Uterus (tissue), 3 donors: ENCODE measurements at regions not wholly inside any gene's neighbourhood (a gene's known extent, or its start where the extent isn't known, plus 50 kb on each side); places are given as distances from the start of the nearest gene placed in this dataset.
"Not testable (repeated sequence)": the region's sequence is repeated elsewhere in the genome, so short reads cannot be mapped to it uniquely, and the experiment has no call there.

Source experiments
- DNase-seq, 2 donors: peaks; one replicate each; pipeline ENCODE4 v3.0.0-alpha.2; 2019 to 2020
- H3K27ac ChIP-seq, 2 donors: fragments of 200-600 bp; sonication (generic); 1 replicate in 1 of 2; 2 replicates in 1 of 2; pipeline ENCODE4 v1.5.1; 2016 to 2018
- H3K27me3 ChIP-seq, 2 donors: fragments of 200-600 bp; sonication (generic); one replicate each; pipeline ENCODE4 v1.5.1; 2018 to 2019; ENCODE audit warnings: control low read depth in 1 of 2
- H3K36me3 ChIP-seq, 2 donors: fragments of 200-600 bp; sonication (generic); one replicate each; pipeline ENCODE4 v1.5.1; 2019; ENCODE audit warnings: control low read depth in 1 of 2
- H3K4me1 ChIP-seq, 2 donors: fragments of 200-600 bp; sonication (generic); one replicate each; pipeline ENCODE4 v1.5.1; 2018 to 2019; ENCODE audit warnings: control low read depth in 1 of 2
- H3K4me3 ChIP-seq, 2 donors: fragments of 200-600 bp; sonication (generic); 1 replicate in 1 of 2; 2 replicates in 1 of 2; pipeline ENCODE4 v1.5.1; 2018 to 2019; ENCODE audit warnings: mild to moderate bottlenecking in 1 of 2
- H3K9me3 ChIP-seq, 2 donors: fragments of 200-600 bp; sonication (generic); one replicate each; pipeline ENCODE4 v1.5.1; 2019; ENCODE audit warnings: control low read depth in 1 of 2
- intact Hi-C: fragments of 100-400 bp; cut with DNase I; formaldehyde crosslinking; loops from one replicate; pipeline ENCODE4 v1.15.1; 2023; ENCODE audit warnings: low total_unique reads
- donor health status: DM: yes; HTN: yes; CAD: no.

DNA sequence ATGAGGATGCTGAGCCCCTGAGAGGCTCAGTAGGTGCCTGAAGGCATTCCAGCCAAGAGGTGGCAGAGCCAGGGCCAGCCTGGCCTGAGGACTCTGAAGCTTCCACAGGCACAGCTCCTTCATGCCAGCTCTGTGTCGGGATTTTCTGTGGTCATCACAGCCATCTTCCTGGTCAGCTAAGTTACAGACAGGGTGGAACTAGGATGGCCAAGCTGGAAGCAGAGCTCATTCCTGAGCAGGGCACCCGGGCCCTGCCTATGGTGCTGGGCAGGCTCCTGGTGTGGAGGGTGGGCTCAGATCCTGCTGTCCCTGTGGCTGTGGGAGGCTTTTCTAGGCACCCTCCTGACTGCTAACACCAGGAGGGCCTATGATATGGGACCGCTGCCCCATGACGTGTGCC, 2882.3 kb downstream of the RPIA start:
- H3K9me3 ChIP-seq, DNase-seq, H3K27me3 ChIP-seq, intact Hi-C loops, H3K4me3 ChIP-seq, H3K27ac ChIP-seq, H3K4me1 ChIP-seq, H3K36me3 ChIP-seq: not testable (repeated sequence)

DNA sequence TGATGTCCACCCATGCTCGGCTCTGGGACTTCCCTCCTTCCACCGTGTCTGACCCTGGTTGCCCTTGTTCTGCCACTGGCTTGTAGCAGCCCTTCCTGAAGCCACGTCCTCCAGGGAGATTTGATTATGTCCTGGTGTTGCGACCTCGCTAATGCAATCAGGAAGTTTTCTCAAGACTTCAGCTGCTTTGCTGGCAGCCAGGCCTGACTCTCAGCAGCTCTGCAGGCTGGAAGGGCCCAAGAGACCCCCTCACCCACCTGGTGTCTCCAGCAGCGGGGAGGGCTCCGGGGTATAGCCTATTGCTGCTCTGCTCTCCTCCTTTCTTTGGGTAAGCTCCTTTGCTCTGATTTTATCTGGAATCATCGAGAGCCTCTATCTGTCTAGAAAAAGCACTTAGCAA, 2882.8 kb downstream of the RPIA start:
- DNase-seq, H3K27me3 ChIP-seq, H3K9me3 ChIP-seq, H3K27ac ChIP-seq, H3K4me3 ChIP-seq, H3K36me3 ChIP-seq, H3K4me1 ChIP-seq, intact Hi-C loops: not testable (repeated sequence)

DNA sequence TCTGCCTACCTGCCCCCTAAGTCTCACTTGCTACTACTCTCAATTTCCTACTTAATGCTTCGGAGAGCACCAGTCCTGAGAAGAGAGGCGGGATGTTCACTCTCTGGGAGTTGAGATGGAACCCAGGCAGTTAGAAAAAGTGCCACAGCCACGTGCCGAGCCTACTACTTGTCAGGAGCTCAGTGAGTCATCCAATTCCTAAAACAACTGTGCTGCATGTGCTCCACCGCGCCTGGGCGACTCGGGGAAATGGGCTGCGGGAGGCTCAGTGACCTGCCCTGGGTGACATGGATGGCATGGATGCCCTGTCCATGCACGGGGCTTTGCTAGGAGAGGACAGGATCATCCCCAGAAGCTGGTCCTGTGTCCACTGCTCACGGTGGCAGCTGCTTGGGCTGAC, 2884.2 kb downstream of the RPIA start:
- H3K27ac ChIP-seq, H3K4me3 ChIP-seq, DNase-seq, H3K9me3 ChIP-seq, H3K4me1 ChIP-seq, H3K27me3 ChIP-seq, H3K36me3 ChIP-seq, intact Hi-C loops: not testable (repeated sequence)

DNA sequence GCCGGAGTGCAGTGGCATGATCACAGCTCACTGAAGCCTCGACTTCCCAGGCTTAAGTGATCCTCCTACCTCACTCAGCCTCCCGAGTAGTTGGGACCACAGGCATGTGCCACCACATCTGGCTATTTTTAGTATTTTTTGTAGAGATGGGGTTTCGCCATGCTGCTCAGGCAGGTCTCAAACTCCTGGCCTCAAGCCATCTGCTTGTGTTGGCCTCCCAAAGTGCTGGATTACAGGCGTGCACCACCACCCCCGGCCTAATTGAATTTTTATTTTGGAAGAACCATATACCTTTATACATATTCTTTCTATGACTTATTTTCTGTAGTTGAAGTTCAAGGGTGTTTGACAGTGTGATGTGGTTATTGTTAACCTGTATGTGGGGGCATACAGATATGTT, 2885.9 kb downstream of the RPIA start:
- intact Hi-C loops, H3K4me3 ChIP-seq, H3K9me3 ChIP-seq, H3K4me1 ChIP-seq, H3K27me3 ChIP-seq, DNase-seq, H3K36me3 ChIP-seq, H3K27ac ChIP-seq: not testable (repeated sequence)

DNA sequence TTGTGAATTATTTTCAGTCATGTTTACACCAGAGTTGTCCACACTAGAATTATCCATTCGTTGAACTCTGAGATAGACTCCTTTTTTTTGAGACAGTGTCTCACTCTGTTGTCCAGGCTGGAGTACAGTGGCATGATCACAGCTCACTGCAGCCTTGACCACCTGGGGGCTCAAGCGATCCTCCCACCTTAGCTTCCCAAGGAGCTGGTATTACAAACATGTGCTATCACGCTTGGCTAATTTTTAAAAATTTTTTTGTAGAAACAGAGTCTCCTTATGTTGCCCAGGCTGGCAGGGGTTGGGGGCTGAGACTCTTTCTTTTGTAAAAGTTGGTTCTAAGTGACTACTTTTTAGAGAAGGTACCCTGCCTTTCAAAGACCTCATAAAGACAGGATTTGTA, 2887.2 kb downstream of the RPIA start:
- DNase-seq, H3K4me1 ChIP-seq, H3K4me3 ChIP-seq, H3K27ac ChIP-seq, H3K27me3 ChIP-seq, H3K36me3 ChIP-seq, intact Hi-C loops, H3K9me3 ChIP-seq: not testable (repeated sequence)

DNA sequence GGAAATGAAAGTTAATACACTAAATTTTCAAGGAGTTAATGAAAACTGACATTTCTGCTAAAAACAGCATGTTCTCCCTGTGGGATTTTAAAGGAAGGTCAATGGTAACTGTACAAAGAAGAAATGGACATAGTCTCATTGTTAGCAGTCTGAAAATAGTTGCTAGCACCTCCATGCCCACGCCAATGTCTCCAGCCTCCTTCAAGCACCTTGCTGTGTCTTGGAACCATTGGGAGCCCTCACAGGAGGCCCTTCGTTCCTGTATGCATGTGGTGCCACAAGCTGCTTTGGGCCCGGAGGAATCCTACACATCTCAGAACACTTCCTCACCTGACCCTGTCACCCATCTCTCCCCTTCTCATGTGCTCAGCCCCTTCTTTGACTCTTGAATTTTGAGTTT, 2888.1 kb downstream of the RPIA start:
- H3K27ac ChIP-seq, H3K27me3 ChIP-seq, H3K4me1 ChIP-seq, H3K36me3 ChIP-seq, H3K9me3 ChIP-seq, DNase-seq, intact Hi-C loops, H3K4me3 ChIP-seq: not testable (repeated sequence)

DNA sequence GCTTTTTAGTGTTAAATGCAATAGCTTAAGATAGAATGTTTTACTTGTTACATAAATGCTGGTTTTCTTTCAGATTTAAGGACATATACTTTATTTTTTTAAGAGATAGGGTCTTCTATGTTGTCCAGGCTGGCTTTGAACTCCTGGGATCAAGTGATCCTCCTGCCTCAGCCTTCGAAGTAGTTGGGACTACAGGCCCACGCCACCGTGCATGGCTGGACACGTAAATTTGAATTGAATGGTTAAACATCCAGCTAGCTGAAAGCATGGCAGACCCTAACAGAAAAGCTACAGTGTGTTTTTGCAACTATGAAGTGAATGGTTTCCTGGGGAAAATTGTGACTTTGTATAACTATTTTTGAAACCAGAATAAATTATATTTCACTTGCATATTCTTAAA, 2888.6 kb downstream of the RPIA start:
- H3K4me1 ChIP-seq, intact Hi-C loops, H3K36me3 ChIP-seq, H3K27me3 ChIP-seq, H3K4me3 ChIP-seq, H3K9me3 ChIP-seq, H3K27ac ChIP-seq, DNase-seq: not testable (repeated sequence)

DNA sequence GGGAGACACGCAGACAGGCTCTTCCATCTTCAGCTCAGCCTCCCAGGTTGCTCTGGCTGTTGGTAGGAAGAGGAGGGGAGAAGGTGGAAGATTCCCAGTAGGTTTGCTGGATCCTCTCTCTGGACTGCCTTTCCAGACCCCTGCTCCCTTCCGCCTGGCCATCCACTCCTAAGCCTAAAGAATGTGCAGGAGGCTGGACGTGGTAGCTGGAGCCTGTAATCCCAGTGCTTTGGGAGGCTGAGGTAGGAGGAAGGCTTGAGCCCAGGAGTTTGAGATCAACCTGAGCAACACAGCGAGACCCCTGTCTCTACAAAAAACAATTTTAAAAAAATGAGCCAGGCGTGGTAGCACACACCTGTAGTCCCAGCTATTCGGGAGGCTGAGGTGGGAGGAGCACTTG, 2895.6 kb downstream of the RPIA start:
- not testable (repeated sequence) for H3K27me3 ChIP-seq

DNA sequence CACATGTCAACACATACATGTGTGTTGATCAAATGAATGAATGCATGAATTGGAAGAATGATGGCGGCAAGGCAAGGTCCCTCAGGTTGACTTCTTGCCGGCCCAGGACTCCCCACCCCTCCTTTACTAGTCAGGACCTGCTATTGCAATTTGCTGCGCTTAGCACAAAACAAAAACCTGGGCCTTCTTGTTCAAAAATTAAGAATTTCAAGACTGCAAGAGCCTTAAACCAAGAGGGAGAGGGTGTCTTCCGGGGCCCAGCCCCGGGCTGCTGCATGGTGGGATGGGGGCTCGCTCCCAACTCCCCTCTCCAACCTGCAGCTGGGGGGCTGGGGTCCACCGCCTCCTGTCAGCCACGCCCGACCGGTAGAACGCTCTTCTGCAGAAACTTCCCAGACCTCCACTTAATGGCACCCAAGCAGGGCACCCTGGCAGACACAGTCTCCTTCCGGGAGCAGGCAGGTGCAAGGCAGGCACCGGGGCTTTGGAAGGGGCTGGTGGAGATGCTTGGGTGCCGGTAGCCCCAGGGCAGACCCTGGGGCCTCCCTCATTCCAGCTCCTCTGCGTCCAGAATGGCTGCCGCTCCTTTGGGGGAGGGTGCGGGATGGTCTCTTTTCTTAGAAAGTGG, 2896.5 kb downstream of the RPIA start:
- H3K27ac ChIP-seq, DNase-seq, intact Hi-C loops, H3K4me1 ChIP-seq, H3K9me3 ChIP-seq, H3K4me3 ChIP-seq, H3K36me3 ChIP-seq, H3K27me3 ChIP-seq: not testable (repeated sequence)

More for the DNA sequence above, 2895.6 kb downstream of the RPIA start:
- H3K4me1 ChIP-seq, DNase-seq, H3K9me3 ChIP-seq, H3K4me3 ChIP-seq, H3K36me3 ChIP-seq, H3K27ac ChIP-seq, intact Hi-C loops: not testable (repeated sequence)

DNA sequence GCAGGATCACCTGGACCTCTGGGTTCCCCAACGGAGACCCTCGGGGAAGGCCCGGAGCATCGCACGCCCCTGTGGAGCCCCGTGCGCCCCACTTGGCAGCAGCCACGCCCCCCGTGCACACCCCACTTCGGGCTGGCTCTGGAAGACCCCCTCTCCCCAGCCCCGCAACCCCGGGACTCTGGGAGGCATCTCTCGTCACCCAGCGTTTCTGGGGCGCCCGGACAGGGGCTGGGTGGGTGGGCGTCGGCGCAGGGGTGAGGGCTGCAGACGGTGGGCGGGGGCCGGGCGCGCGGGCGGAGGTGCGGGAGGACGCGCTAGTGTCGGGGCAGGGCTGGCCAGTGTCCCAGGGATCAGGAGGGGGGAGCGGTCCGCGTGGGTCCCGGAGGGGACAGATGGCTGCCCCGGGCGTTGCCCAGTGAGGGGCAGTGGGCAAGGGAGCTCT, 2897.3 kb downstream of the RPIA start:
- DNase-seq, intact Hi-C loops, H3K4me3 ChIP-seq, H3K4me1 ChIP-seq, H3K36me3 ChIP-seq, H3K27me3 ChIP-seq, H3K27ac ChIP-seq, H3K9me3 ChIP-seq: not testable (repeated sequence)

DNA sequence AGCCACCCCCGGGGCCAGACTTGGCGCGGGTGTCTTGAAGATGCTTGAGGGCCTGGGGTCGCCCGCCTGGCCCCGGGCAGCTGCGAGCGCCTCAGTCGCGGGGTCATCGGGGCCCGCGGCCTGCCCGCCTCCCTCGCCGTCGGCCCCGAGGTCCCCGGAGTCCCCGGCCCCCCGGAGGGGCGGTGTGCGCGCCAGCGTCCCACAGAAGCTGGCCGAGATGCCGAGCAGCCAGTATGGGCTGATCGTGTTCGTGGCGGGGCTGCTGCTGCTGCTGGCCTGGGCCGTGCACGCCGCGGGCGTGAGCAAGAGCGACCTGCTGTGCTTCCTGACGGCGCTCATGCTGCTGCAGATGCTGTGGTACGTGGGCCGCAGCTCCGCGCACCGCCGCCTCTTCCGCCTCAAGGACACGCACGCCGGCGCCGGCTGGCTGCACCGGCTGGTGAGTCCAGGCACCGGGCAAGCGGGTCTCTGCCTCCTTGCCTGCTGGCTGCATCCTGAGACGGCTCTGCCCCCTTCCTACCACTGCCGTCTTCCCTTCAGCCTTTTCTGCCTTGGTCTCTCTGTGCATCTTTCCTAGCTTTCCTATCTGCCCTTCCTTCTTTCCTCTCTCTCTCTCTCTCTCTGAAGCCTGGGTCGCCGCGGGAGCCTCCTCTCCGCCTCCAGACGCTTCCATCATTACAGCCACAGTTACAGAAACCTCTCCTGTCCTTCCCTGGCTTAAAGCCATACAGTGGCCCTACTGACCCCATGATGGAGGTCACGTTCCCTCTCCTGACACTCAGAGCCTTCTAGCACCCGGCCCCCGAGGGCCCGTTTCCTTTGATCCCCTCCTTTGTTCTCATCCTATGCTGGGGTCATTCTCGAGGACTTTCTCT, 2898.2 kb downstream of the RPIA start:
- H3K4me3 ChIP-seq, H3K27me3 ChIP-seq, H3K36me3 ChIP-seq, H3K9me3 ChIP-seq, H3K4me1 ChIP-seq, intact Hi-C loops, DNase-seq, H3K27ac ChIP-seq: not testable (repeated sequence)

DNA sequence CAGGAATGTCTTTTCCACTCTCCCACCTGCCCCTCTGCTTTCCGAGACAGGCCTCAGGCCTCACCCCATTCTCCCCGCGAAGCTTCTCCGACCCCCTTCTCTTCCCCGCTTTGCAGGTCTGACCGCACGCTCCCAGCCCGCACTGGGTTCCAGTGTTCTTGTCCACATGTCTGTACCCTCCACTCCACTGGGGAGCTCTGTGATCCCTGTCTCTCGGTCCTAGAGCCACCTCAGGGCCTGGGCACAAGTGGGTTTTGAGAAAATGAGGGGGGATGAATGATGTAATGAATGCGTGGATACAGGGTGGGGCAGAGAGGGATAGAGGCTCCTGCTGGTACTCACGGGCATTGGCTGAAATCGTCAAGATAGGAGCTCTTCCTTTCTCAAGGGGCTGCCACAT, 2898.9 kb downstream of the RPIA start:
- H3K4me3 ChIP-seq, H3K9me3 ChIP-seq, H3K27ac ChIP-seq, intact Hi-C loops, DNase-seq, H3K27me3 ChIP-seq, H3K36me3 ChIP-seq, H3K4me1 ChIP-seq: not testable (repeated sequence)

DNA sequence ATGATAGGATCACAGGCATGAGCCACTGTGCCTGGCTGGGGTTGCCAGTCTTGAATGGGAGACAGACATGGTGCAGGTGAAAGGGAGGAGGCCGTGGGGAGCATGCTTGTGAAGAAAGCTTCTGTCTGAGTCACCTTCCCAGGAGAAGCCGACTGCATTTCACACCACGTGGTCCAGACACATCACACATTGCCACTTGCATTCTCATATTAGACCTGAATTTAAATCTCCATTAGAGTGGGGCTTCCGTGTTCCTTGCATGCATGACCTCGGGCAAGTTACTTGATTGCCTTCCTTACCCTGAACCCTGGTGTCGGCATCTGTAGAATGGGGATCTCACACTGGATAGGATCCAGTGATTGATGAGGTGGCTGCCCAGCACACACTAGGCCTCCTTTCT, 2899.6 kb downstream of the RPIA start:
- H3K4me3 ChIP-seq, H3K4me1 ChIP-seq, intact Hi-C loops, H3K27me3 ChIP-seq, H3K36me3 ChIP-seq, DNase-seq, H3K27ac ChIP-seq, H3K9me3 ChIP-seq: not testable (repeated sequence)

DNA sequence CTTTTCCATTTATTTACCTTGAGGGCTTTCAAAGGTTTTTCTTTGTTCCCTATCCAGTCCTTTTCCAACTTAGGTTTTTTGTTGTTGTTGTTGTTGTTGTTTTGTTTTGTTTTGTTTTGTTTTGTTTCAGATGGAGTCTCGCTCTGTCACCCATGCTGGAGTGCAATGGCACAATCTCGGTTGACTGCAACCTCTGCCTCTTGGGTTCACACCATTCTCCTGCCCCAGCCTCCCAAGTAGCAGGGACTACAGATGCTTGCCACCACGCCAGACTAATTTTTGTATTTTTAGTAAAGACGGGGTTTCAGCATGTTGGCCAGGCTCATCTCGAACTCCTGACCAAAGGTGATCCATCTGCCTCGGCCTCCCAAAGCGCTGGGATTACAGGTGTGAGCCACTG, 2906.0 kb downstream of the RPIA start:
- DNase-seq, intact Hi-C loops, H3K27me3 ChIP-seq, H3K4me1 ChIP-seq, H3K4me3 ChIP-seq, H3K36me3 ChIP-seq, H3K9me3 ChIP-seq, H3K27ac ChIP-seq: not testable (repeated sequence)
